AG04449 (cell line): ENCODE measurements at regions not wholly inside any gene's neighbourhood (a gene's known extent, or its start where the extent isn't known, plus 50 kb on each side); places are given as distances from the start of the nearest gene placed in this dataset.
"Not testable (repeated sequence)": the region's sequence is repeated elsewhere in the genome, so short reads cannot be mapped to it uniquely, and the experiment has no call there.

Experiments used
- CTCF ChIA-PET: fragments of 350-600 bp; formaldehyde crosslinking; extraction: SDS; loops from one replicate; lab custom pipeline; 2021; ENCODE audit warnings: antibody characterized with exemption; lab: Yijun Ruan, JAX
- POLR2A ChIA-PET: fragments of 400-600, 350-600 bp; formaldehyde crosslinking; extraction: SDS; loops from one replicate; lab custom pipeline; 2020; ENCODE audit warnings: antibody characterized with exemption, inconsistent platforms; lab: Yijun Ruan, JAX
- DNase-seq: peaks from one replicate; pipeline ENCODE4 v3.0.0-alpha.2; 2010; ENCODE audit warnings: low read depth, low spot score
- H3K4me3 ChIP-seq: 2 replicates; pipeline ENCODE4 v1.5.1; 2011; ENCODE audit warnings: low read depth, mild to moderate bottlenecking, control low read depth, low read length
- TF ChIP-seq, protein P1 (sequence below): IDR thresholded peaks from one replicate; pipeline ENCODE4 v1.5.1; 2011; ENCODE audit warnings: mild to moderate bottlenecking, moderate library complexity, low read length, control low read depth, inconsistent platforms; ENCODE audit not compliant: insufficient read depth; ENCODE audit errors: missing control alignments

- H3K4me3 ChIP-seq, result no peak overlapping the region
- DNase-seq, result no peak
- TF ChIP-seq, protein P1, sequence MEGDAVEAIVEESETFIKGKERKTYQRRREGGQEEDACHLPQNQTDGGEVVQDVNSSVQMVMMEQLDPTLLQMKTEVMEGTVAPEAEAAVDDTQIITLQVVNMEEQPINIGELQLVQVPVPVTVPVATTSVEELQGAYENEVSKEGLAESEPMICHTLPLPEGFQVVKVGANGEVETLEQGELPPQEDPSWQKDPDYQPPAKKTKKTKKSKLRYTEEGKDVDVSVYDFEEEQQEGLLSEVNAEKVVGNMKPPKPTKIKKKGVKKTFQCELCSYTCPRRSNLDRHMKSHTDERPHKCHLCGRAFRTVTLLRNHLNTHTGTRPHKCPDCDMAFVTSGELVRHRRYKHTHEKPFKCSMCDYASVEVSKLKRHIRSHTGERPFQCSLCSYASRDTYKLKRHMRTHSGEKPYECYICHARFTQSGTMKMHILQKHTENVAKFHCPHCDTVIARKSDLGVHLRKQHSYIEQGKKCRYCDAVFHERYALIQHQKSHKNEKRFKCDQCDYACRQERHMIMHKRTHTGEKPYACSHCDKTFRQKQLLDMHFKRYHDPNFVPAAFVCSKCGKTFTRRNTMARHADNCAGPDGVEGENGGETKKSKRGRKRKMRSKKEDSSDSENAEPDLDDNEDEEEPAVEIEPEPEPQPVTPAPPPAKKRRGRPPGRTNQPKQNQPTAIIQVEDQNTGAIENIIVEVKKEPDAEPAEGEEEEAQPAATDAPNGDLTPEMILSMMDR, result no peak
- ChIA-PET POLR2A (no interaction called here), CTCF (no interaction called here)
These were observed 294.0 kb upstream of the ETAA1 start for GRCh38 chr2:67103157-67103556.

- CTCF ChIA-PET, result interaction anchor here (1.2 kb wide), 1 partner anchor 544 kb away, joined by 3 read pairs; no protein-coding TSS in a partner anchor
- DNase-seq, result no peak
- TF ChIP-seq, protein P1, result no peak
- H3K4me3 ChIP-seq, result no peak overlapping the region
- POLR2A ChIA-PET, result no interaction called here
These were observed 288.9 kb upstream of the ETAA1 start for GRCh38 chr2:67108231-67108630.

- TF ChIP-seq, protein P1, result no peak
- H3K4me3 ChIP-seq, result no peak overlapping the region
- ChIA-PET CTCF (no interaction called here), POLR2A (no interaction called here)
- no peak for DNase-seq
These were observed 272.6 kb upstream of the ETAA1 start for GRCh38 chr2:67124531-67124930.

GRCh38 chr2:67130531-67131256 is 266.4 kb upstream of the ETAA1 start:
- TF ChIP-seq, protein P1, result no peak
- ChIA-PET POLR2A (no interaction called here), CTCF (no interaction called here)
- H3K4me3 ChIP-seq, result no peak overlapping the region
- no peak for DNase-seq

GRCh38 chr2:67131257-67131609 is 265.9 kb upstream of the ETAA1 start:
- no peak for DNase-seq
- no peak overlapping the region for H3K4me3 ChIP-seq
- CTCF ChIA-PET, result no interaction called here
- POLR2A ChIA-PET, result no interaction called here
- TF ChIP-seq, protein P1, result no peak

DNA sequence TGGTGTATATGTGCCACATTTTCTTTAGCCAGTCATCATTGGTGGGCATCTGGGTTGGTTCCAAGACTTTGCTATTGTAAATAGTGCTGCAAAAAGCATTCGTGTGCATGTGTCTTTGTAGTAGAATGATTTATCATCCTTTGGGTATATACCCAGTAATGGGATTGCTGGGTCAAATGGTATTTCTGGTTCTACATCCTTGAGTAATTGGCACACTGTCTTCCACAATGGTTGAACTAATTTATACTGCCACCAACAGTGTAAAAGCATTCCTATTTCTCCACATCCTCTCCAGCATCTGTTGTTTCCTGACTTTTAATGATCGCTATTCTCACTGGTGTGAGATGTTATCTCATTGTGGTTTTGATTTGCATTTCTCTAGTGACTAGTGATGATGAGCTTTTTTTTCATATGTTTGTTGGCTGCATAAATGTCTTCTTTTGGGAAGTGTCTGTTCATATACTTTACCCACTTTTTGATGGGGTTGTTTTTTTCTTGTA is 264.6 kb upstream of the ETAA1 start:
- POLR2A ChIA-PET, H3K4me3 ChIP-seq, DNase-seq, CTCF ChIA-PET: not testable (repeated sequence)

DNA sequence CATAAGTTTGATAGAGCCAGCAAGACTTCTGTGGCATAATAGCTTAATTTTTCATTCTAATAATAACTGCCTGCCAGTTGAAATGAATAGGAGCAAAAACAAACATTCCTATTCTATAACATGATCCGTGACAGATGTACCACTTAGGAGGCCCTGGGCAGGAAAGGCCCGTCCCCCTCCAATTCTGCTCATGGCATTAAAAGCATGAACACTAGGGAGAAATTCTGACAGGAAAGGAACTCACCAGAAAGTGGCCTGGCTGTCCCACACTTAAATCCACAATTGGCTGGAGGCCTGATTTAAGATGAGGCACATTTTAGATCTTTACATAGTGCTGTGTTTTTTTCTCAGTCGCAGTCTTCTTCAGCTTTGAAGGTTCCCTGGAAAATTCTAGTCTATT is 261.9 kb upstream of the ETAA1 start:
- ChIA-PET POLR2A (no interaction called here), CTCF (no interaction called here)
- H3K4me3 ChIP-seq, result no peak overlapping the region
- DNase-seq, result no peak
- TF ChIP-seq, protein P1, result no peak
